SK-N-SH (cell line): ENCODE measurements at regions not wholly inside any gene's neighbourhood (a gene's known extent, or its start where the extent isn't known, plus 50 kb on each side); places are given as distances from the start of the nearest gene placed in this dataset.

Source experiments
- CTCF ChIA-PET: fragments of 300-600, 350-600 bp; formaldehyde crosslinking; extraction: SDS; loops from one replicate; lab custom pipeline; 2021; lab: Yijun Ruan, JAX
- POLR2A ChIA-PET: fragments of 350-600 bp; sonication (Branson Sonifier 250); formaldehyde crosslinking; extraction: SDS; loops from one replicate; lab custom pipeline; 2020; ENCODE audit warnings: antibody characterized with exemption, inconsistent platforms; lab: Yijun Ruan, JAX
- DNase-seq: peaks from one replicate; pipeline ENCODE4 v3.0.0; 2012
- H2AFZ ChIP-seq: fragments of 200-600 bp; sonication (generic); 2 replicates; pipeline ENCODE4 v1.8.1; 2016; ENCODE audit warnings: antibody characterized with exemption, mild to moderate bottlenecking, low read depth
- H3F3A ChIP-seq: fragments of 200-600 bp; sonication (generic); replicated peaks from 2 replicates; pipeline ENCODE3; 2016; ENCODE audit warnings: antibody characterized with exemption, mild to moderate bottlenecking; ENCODE audit not compliant: insufficient read depth
- H3K27ac ChIP-seq, 2 experiments: fragments of 200-500 bp in 1 of 2; fragments of 200-600 bp in 1 of 2; sonication (Bioruptor generic) in 1 of 2; sonication (generic), shearing (Covaris generic) in 1 of 2; 2 replicates each; pipeline versions ENCODE4 v1.5.1 to v1.6.1; 2014 to 2016; ENCODE audit warnings: low read depth in 2 of 2, inconsistent platforms in 1 of 2, low read length in 1 of 2, mild to moderate bottlenecking in 1 of 2, mixed read lengths in 1 of 2
- H3K27me3 ChIP-seq: fragments of 200-600 bp; sonication (generic), shearing (Covaris generic); 2 replicates; pipeline ENCODE4 v1.6.1; 2016; ENCODE audit warnings: mixed run types; ENCODE audit not compliant: insufficient read depth
- H3K36me3 ChIP-seq, 2 experiments: fragments of 200-500 bp in 1 of 2; fragments of 200-600 bp in 1 of 2; sonication (Bioruptor generic) in 1 of 2; sonication (generic) in 1 of 2; replicated peaks in 1 of 2; 2 replicates each; pipeline versions ENCODE3 to v1.5.1; 2014 to 2016; ENCODE audit warnings: low read length in 1 of 2, mild to moderate bottlenecking in 1 of 2; ENCODE audit not compliant: insufficient read depth in 2 of 2, control insufficient read depth in 1 of 2
- H3K4me1 ChIP-seq, 2 experiments: fragments of 200-500 bp in 1 of 2; fragments of 200-600 bp in 1 of 2; sonication (Bioruptor generic) in 1 of 2; sonication (generic), shearing (Covaris generic) in 1 of 2; 2 replicates each; pipeline versions ENCODE4 v1.5.1 to v1.6.1; 2014 to 2016; ENCODE audit warnings: low read depth in 1 of 2, low read length in 1 of 2, mixed run types in 1 of 2; ENCODE audit not compliant: insufficient read depth in 2 of 2, control insufficient read depth in 1 of 2
- H3K4me2 ChIP-seq: fragments of 200-600 bp; sonication (generic), shearing (Covaris generic); 2 replicates; pipeline ENCODE4 v1.6.1; 2017; ENCODE audit warnings: mixed run types
- H3K4me3 ChIP-seq, 2 experiments: fragments of 200-500 bp in 1 of 2; fragments of 200-600 bp in 1 of 2; sonication (Bioruptor generic) in 1 of 2; sonication (generic), shearing (Covaris generic) in 1 of 2; 2 replicates each; pipeline versions ENCODE4 v1.5.1 to v1.8.1; 2014 to 2016; ENCODE audit warnings: low read depth in 2 of 2, inconsistent platforms in 1 of 2, low read length in 1 of 2, mild to moderate bottlenecking in 1 of 2, mixed read lengths in 1 of 2, moderate library complexity in 1 of 2
- H3K79me2 ChIP-seq: fragments of 200-600 bp; sonication (generic); 2 replicates; pipeline ENCODE4 v1.8.1; 2017; ENCODE audit warnings: mild to moderate bottlenecking; ENCODE audit not compliant: insufficient read depth
- H3K9ac ChIP-seq: fragments of 200-600 bp; sonication (generic); 2 replicates; pipeline ENCODE4 v1.6.1; 2017; ENCODE audit warnings: mixed run types
- H3K9me2 ChIP-seq: fragments of 200-600 bp; sonication (generic); 2 replicates; pipeline ENCODE4 v1.6.1; 2017; ENCODE audit warnings: mixed run types
- H3K9me3 ChIP-seq: fragments of 200-600 bp; sonication (generic); 2 replicates; pipeline ENCODE4 v1.6.1; 2017; ENCODE audit warnings: mixed run types, mild to moderate bottlenecking, moderate library complexity
- H4K20me1 ChIP-seq: fragments of 200-600 bp; sonication (generic); 2 replicates; pipeline ENCODE4 v1.6.1; 2017; ENCODE audit warnings: mild to moderate bottlenecking, mixed run types; ENCODE audit not compliant: insufficient read depth
- CTCF ChIP-seq: fragments of 200-600 bp; sonication (generic); IDR thresholded peaks from 2 replicates; pipeline ENCODE4 v1.6.1; 2017; ENCODE audit warnings: antibody characterized with exemption, mild to moderate bottlenecking, moderate library complexity
- EP300 ChIP-seq, 2 experiments: IDR thresholded peaks; 2 replicates each; pipeline versions ENCODE4 v1.4.0 to v1.6.1; 2012; ENCODE audit warnings: borderline replicate concordance in 1 of 2, low read depth in 1 of 2, low read length in 1 of 2
- FOSL2 ChIP-seq: IDR thresholded peaks from 2 replicates; pipeline ENCODE4 v1.4.0; 2012; ENCODE audit warnings: low read depth, mild to moderate bottlenecking, moderate library complexity, borderline replicate concordance
- FOXJ3 ChIP-seq: sonication (generic); formaldehyde crosslinking; IDR thresholded peaks from 2 replicates; pipeline ENCODE4 v1.5.1; 2020; ENCODE audit warnings: mild to moderate bottlenecking, missing genetic modification reagents
- FOXM1 ChIP-seq: IDR thresholded peaks from 2 replicates; pipeline ENCODE4 v1.4.0; 2012; ENCODE audit warnings: low read depth, mild to moderate bottlenecking
- GABPA ChIP-seq: IDR thresholded peaks from 2 replicates; pipeline ENCODE4 v1.4.0; 2012; ENCODE audit warnings: low read depth, mild to moderate bottlenecking
- GATA2 ChIP-seq: sonication (generic); formaldehyde crosslinking; IDR thresholded peaks from 2 replicates; pipeline ENCODE4 v1.5.0; 2020; ENCODE audit warnings: mild to moderate bottlenecking, missing genetic modification reagents
- MAX ChIP-seq: IDR thresholded peaks from 2 replicates; pipeline ENCODE4 v1.4.0; 2012; ENCODE audit warnings: low read depth
- MXI1 ChIP-seq: IDR thresholded peaks from 2 replicates; pipeline ENCODE4 v1.6.1; 2012; ENCODE audit warnings: mild to moderate bottlenecking, low read depth, low read length, improper control_type of control experiment
- PBX3 ChIP-seq: IDR thresholded peaks from 2 replicates; pipeline ENCODE4; 2012
- RFX5 ChIP-seq: IDR thresholded peaks from 2 replicates; pipeline ENCODE4 v1.6.1; 2012; ENCODE audit warnings: mild to moderate bottlenecking, improper control_type of control experiment, low read length
- SIN3A ChIP-seq: IDR thresholded peaks from 2 replicates; pipeline ENCODE4 v1.6.1; 2012; ENCODE audit warnings: low read depth, mild to moderate bottlenecking, low read length, moderate library complexity, borderline replicate concordance
- TEAD4 ChIP-seq: IDR thresholded peaks from 2 replicates; pipeline ENCODE4 v1.4.0; 2012; ENCODE audit warnings: mild to moderate bottlenecking, borderline replicate concordance; ENCODE audit not compliant: insufficient read depth
- YY1 ChIP-seq: IDR thresholded peaks from 2 replicates; pipeline ENCODE4 v1.4.0; 2012; ENCODE audit warnings: low read depth, mild to moderate bottlenecking
- ZBTB33 ChIP-seq: IDR thresholded peaks from 2 replicates; pipeline ENCODE4 v1.4.0; 2012; ENCODE audit warnings: low read depth, borderline replicate concordance
- WGBS: methylation state at CpG from one replicate; pipeline ENCODE4 v1.1.6; 2017; ENCODE audit warnings: low lambda C conversion rate; 5-methylcytosine and 5-hydroxymethylcytosine counted together

GRCh38 chr1:226808501-226808900 is 61.9 kb upstream of the PSEN2 start:
- Histone ChIP-seq H4K20me1 (no peaks in the 10 kb centered on the region), H3K9me2 (no peaks in the 10 kb centered on the region), H3K36me3 (no peaks in the 10 kb centered on the region), H3F3A (no peaks in the 10 kb centered on the region), H3K27me3 (no peaks in the 10 kb centered on the region; the same call in 1 of the 2 replicates), H3K27ac (no peak overlapping the region), H3K9ac (no peak overlapping the region), H3K4me3 (no peak overlapping the region), H2AFZ (no peak overlapping the region), H3K79me2 (no peaks in the 10 kb centered on the region), H3K4me1 (peaks cover 0 to 5% of the 10 kb centered on the region in 2 experiments; a peak in 1 of 4 replicates), H3K9me3 (no peaks in the 10 kb centered on the region), H3K4me2 (no peak overlapping the region)
- no peak for TF ChIP-seq FOSL2
- TF ChIP-seq GABPA = no peak
- TF ChIP-seq GATA2 (CRISPR knock-in tag) = no peak
- TF ChIP-seq FOXM1 = no peak
- TF ChIP-seq ZBTB33 = no peak
- TF ChIP-seq MXI1 = no peak
- no peak for TF ChIP-seq FOXJ3 (CRISPR knock-in tag)
- no peak for TF ChIP-seq EP300 (IDR thresholded peaks at IDR 0.05; ENCODE audit: borderline replicate concordance in 1 of 2, low read depth in 1 of 2, low read length in 1 of 2)
- TF ChIP-seq MAX = no peak
- TF ChIP-seq TEAD4 = no peak
- no peak for TF ChIP-seq PBX3
- TF ChIP-seq YY1 = no peak
- DNase-seq = no peak
- ChIA-PET POLR2A (no interaction called here), CTCF (no interaction called here)
- 29% methylated on average over 1 of the region's 6 CpGs for WGBS

GRCh38 chr1:226806988-226807387 is 63.4 kb upstream of the PSEN2 start:
- H4K20me1 ChIP-seq = no peaks in the 10 kb centered on the region
- H3K9me2 ChIP-seq = no peaks in the 10 kb centered on the region
- H3K4me1 ChIP-seq = peaks cover 0 to 5% of the 10 kb centered on the region in 2 experiments; a peak in 1 of 4 replicates
- no peak overlapping the region for H2AFZ ChIP-seq
- no peak overlapping the region for H3K27ac ChIP-seq
- ChIA-PET CTCF (interaction anchor here (1.1 to 2.9 kb wide), 2 partner anchors 8 to 11 kb away, joined by 4 to 7 read pairs; no protein-coding TSS in a partner anchor), POLR2A (no interaction called here)
- DNase-seq = no peak
- no peak overlapping the region for H3K4me3 ChIP-seq
- no peaks in the 10 kb centered on the region for H3K36me3 ChIP-seq
- no peak overlapping the region for H3K9ac ChIP-seq
- H3K79me2 ChIP-seq = no peaks in the 10 kb centered on the region
- H3F3A ChIP-seq = no peaks in the 10 kb centered on the region
- 15% methylated on average over 1 of the region's 1 CpG for WGBS
- TF ChIP-seq RFX5 (no peak), CTCF (no peak), FOSL2 (no peak), FOXJ3 (CRISPR knock-in tag) (no peak), GABPA (no peak), SIN3A (no peak)
- no peak overlapping the region for H3K4me2 ChIP-seq
- H3K27me3 ChIP-seq = no peaks in the 10 kb centered on the region; the same call in 1 of the 2 replicates
- no peaks in the 10 kb centered on the region for H3K9me3 ChIP-seq
